HepG2 (cell line): ENCODE measurements at regions not wholly inside any gene's neighbourhood (a gene's known extent, or its start where the extent isn't known, plus 50 kb on each side); places are given as distances from the start of the nearest gene placed in this dataset.
A peak's percentile ranks its signal among the peaks of the same experiment; 100 is the strongest.

Experiments used
- ELF3 ChIP-seq: IDR thresholded peaks from 2 replicates; pipeline ENCODE4 v1.6.1; 2016; ENCODE audit warnings: missing genetic modification reagents, missing compliant biosample characterization
- FOXO1 ChIP-seq: sonication (generic); formaldehyde crosslinking; IDR thresholded peaks from 2 replicates; pipeline ENCODE4 v1.4.0; 2020; ENCODE audit warnings: missing genetic modification reagents
- GATAD1 ChIP-seq: IDR thresholded peaks from 2 replicates; pipeline ENCODE4 v1.6.1; 2016; ENCODE audit warnings: missing genetic modification reagents, missing compliant biosample characterization
- HOXA5 ChIP-seq: sonication (generic); formaldehyde crosslinking; IDR thresholded peaks from 2 replicates; pipeline ENCODE4 v1.4.0; 2020; ENCODE audit warnings: missing genetic modification reagents
- KDM4B ChIP-seq: sonication (generic); formaldehyde crosslinking; IDR thresholded peaks from 2 replicates; pipeline ENCODE4 v1.4.0; 2020; ENCODE audit warnings: missing genetic modification reagents
- MAFK ChIP-seq, 2 experiments: IDR thresholded peaks in 1 of 2; conservative IDR thresholded peaks in 1 of 2; 2 replicates each; pipeline ENCODE4 v1.6.1; 2011; ENCODE audit warnings: improper control_type of control experiment in 2 of 2, low read length in 2 of 2
- NCOA2 ChIP-seq: sonication (generic); formaldehyde crosslinking; IDR thresholded peaks from 2 replicates; pipeline ENCODE4 v1.8.0; 2022; ENCODE audit warnings: inconsistent platforms
- PCBP1 ChIP-seq: fragments of 200-400 bp; formaldehyde crosslinking; IDR thresholded peaks from 2 replicates; pipeline ENCODE4 v1.6.1; 2017; ENCODE audit warnings: mild to moderate bottlenecking, low read depth, low read length, borderline replicate concordance
- PHF21A ChIP-seq: sonication (generic); formaldehyde crosslinking; IDR thresholded peaks from 2 replicates; pipeline ENCODE4 v1.5.0; 2020; ENCODE audit warnings: mild to moderate bottlenecking, missing genetic modification reagents
- POLR2AphosphoS5 ChIP-seq: IDR thresholded peaks from 2 replicates; pipeline ENCODE4 v1.6.1; 2012; ENCODE audit warnings: low read depth, low read length
- RAD21 ChIP-seq: fragments of 450-650 bp; formaldehyde crosslinking; IDR thresholded peaks from 2 replicates; pipeline ENCODE4 v1.5.0; 2020; ENCODE audit warnings: mild to moderate bottlenecking
- SIN3A ChIP-seq: IDR thresholded peaks from 2 replicates; pipeline ENCODE4 v1.6.1; 2011; ENCODE audit warnings: low read depth, mild to moderate bottlenecking, control low read depth, low read length, borderline replicate concordance
- SKI ChIP-seq: fragments of 450-650 bp; IDR thresholded peaks from one replicate; pipeline ENCODE4 v1.6.1; 2018; ENCODE audit warnings: mild to moderate bottlenecking; ENCODE audit not compliant: partially characterized antibody
- SNRNP70 ChIP-seq: fragments of 200-400 bp; formaldehyde crosslinking; IDR thresholded peaks from 2 replicates; pipeline ENCODE4 v1.6.1; 2017; ENCODE audit warnings: mild to moderate bottlenecking, low read depth, low read length, moderate library complexity
- SP140L ChIP-seq: sonication (generic); formaldehyde crosslinking; IDR thresholded peaks from 2 replicates; pipeline ENCODE4 v1.4.0; 2020; ENCODE audit warnings: missing genetic modification reagents, borderline replicate concordance
- TSC22D2 ChIP-seq: sonication (generic); formaldehyde crosslinking; IDR thresholded peaks from 2 replicates; pipeline ENCODE4 v1.5.1; 2020; ENCODE audit warnings: missing genetic modification reagents, mild to moderate bottlenecking, borderline replicate concordance
- ZBTB14 ChIP-seq: sonication (generic); formaldehyde crosslinking; IDR thresholded peaks from 2 replicates; pipeline ENCODE4 v1.4.0; 2020; ENCODE audit warnings: missing genetic modification reagents
- ZNF280D ChIP-seq: sonication (generic); formaldehyde crosslinking; IDR thresholded peaks from 2 replicates; pipeline ENCODE4 v1.5.1; 2020; ENCODE audit warnings: mild to moderate bottlenecking, missing genetic modification reagents
- ZNF292 ChIP-seq: sonication (generic); formaldehyde crosslinking; IDR thresholded peaks from 2 replicates; pipeline ENCODE4 v1.8.1; 2022; ENCODE audit warnings: mild to moderate bottlenecking, low read depth, missing genetic modification reagents, borderline replicate concordance
- ZNF572 ChIP-seq: sonication (generic); formaldehyde crosslinking; IDR thresholded peaks from 2 replicates; pipeline ENCODE4 v1.5.1; 2020; ENCODE audit warnings: mild to moderate bottlenecking, missing genetic modification reagents
- ZNF644 ChIP-seq: IDR thresholded peaks from 2 replicates; pipeline ENCODE4 v1.6.1; 2016; ENCODE audit warnings: low read depth
- ZNF878 ChIP-seq: sonication (generic); formaldehyde crosslinking; IDR thresholded peaks from 2 replicates; pipeline ENCODE4 v1.8.1; 2023; ENCODE audit warnings: mild to moderate bottlenecking, missing genetic modification reagents, moderate library complexity

- TF ChIP-seq ZNF280D (CRISPR knock-in tag): no peak
- TF ChIP-seq TSC22D2: 0 out of 2 replicates have a peak, but pooled peaks have one; percentile 66
- TF ChIP-seq ZNF572: no peak
- peak; percentile 32; the same call in 1 of the 2 replicates for TF ChIP-seq NCOA2 (CRISPR knock-in tag)
- TF ChIP-seq FOXO1 (CRISPR knock-in tag): peak; percentile 37; the same call in 1 of the 2 replicates
- 0 out of 2 replicates have a peak, but pooled peaks have one; percentile 6 for TF ChIP-seq GATAD1 (CRISPR knock-in tag)
- TF ChIP-seq MAFK (conservative IDR thresholded peaks at IDR 0.05 in 1 of 2, IDR thresholded peaks at IDR 0.05 in 1 of 2; ENCODE audit: low read length in 2 of 2): peak; percentile 70 to 83
- no peak for TF ChIP-seq PCBP1
- TF ChIP-seq POLR2AphosphoS5: peak; percentile 94
- no peak for TF ChIP-seq SKI
- TF ChIP-seq SNRNP70: no peak
- peak; percentile 31; the same call in 1 of the 2 replicates for TF ChIP-seq RAD21 (CRISPR knock-in tag)
- peak; percentile 40 for TF ChIP-seq ZBTB14 (CRISPR knock-in tag)
- TF ChIP-seq ZNF878 (CRISPR knock-in tag): no peak
- TF ChIP-seq ZNF644 (CRISPR knock-in tag): 0 out of 2 replicates have a peak, but pooled peaks have one; percentile 4
- 0 out of 2 replicates have a peak, but pooled peaks have one; percentile 40 for TF ChIP-seq KDM4B (CRISPR knock-in tag)
- TF ChIP-seq ZNF292: peak; percentile 34; the same call in 1 of the 2 replicates
- TF ChIP-seq SP140L (CRISPR knock-in tag): 0 out of 2 replicates have a peak, but pooled peaks have one; percentile 48
- TF ChIP-seq ELF3: peak; percentile 34; the same call in 1 of the 2 replicates
- 0 out of 2 replicates have a peak, but pooled peaks have one; percentile 45 for TF ChIP-seq HOXA5 (CRISPR knock-in tag)
- TF ChIP-seq SIN3A: 0 out of 2 replicates have a peak, but pooled peaks have one; percentile 52
- 0 out of 2 replicates have a peak, but pooled peaks have one; percentile 32 for TF ChIP-seq PHF21A (CRISPR knock-in tag)
Observed at GRCh38 chr2:242085941-242086621, 216.6 kb downstream of the RTP5 start (continued).
